HS-27A (cell line): ENCODE measurements at regions not wholly inside any gene's neighbourhood (a gene's known extent, or its start where the extent isn't known, plus 50 kb on each side); places are given as distances from the start of the nearest gene placed in this dataset.

Source experiments
- DNase-seq: peaks from one replicate; pipeline ENCODE4 v3.0.0-alpha.2; 2012; ENCODE audit warnings: low read depth, missing footprints

DNA sequence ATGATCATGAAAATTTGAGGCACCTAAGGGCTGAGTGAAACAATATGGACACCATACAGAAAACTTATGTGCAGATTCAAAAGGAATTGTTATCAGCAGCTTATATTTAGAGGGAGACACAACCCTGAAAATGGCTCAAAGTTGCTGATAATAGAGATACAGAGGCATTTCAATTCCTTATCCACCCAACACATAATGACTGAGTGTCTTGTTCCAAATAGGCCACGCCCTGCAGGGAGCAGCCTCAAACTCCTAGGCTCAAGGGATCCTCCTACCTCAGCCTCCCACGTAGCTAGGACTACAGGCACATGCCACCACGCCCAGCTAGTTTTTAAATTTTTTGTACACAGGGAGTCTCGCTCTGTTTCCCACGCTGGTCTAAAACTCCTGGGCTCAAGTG is 79.0 kb downstream of the LBH start:
- DNase-seq: no peak

DNA sequence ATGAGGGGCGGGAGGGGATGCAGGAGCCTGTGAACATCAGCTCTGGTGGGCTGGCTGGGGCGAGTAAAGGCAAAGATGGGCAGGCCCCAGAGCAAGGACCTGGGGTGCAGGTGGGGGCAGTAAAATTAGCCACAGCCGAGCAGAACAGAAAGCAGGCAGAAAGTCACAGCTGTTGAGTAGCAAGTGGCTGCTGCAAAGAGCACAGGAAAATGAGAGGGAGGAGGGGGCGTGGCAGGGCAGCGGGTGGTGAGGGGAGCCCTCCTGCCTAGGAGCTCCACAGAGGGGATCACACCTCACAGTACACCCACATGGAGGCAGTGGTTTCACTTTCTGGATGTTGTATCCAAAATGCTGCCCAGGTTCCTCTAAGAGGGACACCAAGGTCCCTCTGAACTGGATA is 79.6 kb downstream of the LBH start:
- DNase-seq: no peak

- no peak for DNase-seq
Observed at GRCh38 chr2:30311711-30312110, 80.4 kb downstream of the LBH start.

DNA sequence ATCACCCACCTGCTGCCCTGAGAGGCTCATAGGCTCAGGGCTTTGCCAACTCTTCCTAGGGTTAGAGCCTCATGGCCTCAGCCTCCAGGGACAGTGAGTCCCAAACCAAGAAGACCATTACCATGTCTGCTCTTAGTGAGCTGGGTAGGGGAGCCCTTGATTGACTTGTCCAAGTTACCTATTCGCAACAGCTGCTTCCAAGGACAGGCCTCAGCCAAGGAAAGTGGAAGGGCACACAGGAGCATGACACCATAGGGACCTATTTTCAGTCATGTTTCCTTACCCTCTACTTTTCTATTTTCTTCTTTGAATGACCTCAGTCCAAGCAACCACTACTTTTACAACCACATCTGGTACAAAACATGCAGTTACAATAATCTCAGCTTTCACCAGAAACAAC is 81.6 kb downstream of the LBH start:
- DNase-seq: no peak

- no peak for DNase-seq
Observed at GRCh38 chr2:30314981-30315380, 83.6 kb downstream of the LBH start.

GRCh38 chr2:30315391-30316063 is 84.2 kb downstream of the LBH start:
- no peak for DNase-seq

DNA sequence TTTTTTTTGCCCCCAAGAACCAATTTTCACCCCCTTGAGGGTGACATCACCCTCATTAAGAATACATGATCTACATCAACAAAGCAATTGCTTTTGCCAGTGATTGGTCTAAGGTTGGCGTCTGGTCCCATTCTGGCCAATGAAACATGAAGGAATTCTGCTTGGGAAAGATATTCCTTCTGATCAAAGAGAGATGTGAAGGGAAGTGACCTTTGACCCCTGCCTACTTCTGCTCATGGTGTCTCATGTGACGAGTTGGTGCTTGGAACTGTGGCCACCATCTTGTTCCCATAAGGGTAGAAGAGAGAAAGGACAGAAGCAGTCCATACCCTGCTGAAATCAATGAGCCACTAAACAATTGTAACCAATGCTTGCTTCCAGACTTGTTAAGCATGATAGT is 85.1 kb downstream of the LBH start:
- DNase-seq: no peak

- DNase-seq: no peak
Observed at GRCh38 chr2:30318987-30319782, 87.9 kb downstream of the LBH start.

DNA sequence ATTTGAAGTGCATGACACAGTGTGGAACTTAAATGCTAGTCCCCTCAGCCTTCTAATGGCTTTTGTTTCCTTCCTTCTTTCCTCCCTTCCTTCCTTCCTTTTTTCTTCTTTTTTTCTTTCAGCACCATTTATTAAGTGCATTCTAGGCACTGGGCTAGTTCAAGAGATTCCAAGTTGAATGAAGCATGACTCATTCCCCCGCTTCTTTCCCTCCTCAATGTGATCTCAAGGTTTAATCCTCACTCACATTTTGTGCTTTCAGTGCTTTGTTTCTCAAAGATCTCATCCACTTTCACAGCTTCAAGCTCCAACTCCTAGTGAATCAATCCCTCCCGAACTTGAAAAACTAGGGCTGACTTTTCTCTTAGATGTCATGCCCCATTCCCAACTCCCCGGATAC is 90.1 kb downstream of the LBH start:
- no peak for DNase-seq

- no peak for DNase-seq
Observed at GRCh38 chr2:30323499-30323898, 92.2 kb downstream of the LBH start.

DNA sequence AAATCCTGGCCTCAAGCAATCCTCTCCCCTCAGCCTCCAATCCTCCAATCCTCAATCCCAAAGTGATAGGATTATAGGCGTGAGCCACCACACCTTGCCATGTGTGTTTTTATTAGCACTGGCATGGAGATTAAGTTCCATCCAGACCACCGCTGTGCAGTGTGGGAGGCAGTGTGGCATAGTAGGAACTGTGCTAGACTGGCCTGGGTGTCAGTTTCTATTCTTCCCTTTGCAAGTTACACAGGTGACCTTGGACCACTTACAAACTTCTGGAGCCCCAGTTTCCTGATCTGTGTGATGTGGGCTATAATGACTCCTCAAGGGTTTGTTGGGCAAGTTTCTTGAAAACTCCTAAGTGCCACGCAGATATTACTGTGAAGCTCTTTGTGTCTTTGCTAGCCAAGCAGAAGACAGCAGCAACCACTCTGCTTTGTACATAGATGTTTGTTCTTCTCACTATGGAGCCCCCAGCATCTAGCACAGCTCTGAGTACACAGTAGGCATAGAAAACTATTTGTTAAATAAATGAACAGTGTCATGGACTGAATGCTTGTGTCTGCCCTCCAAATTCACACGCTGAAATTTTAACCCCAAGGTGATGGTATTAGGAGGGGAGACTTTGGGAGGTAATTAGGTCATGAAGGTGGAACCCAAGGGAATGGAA is 93.0 kb downstream of the LBH start:
- DNase-seq: no peak

GRCh38 chr2:30325600-30326328 is 94.4 kb downstream of the LBH start:
- DNase-seq: no peak

- DNase-seq: no peak
Observed at GRCh38 chr2:30326497-30326896, 95.2 kb downstream of the LBH start.

- no peak for DNase-seq
Observed at GRCh38 chr2:30331038-30331437, 99.7 kb downstream of the LBH start.

DNA sequence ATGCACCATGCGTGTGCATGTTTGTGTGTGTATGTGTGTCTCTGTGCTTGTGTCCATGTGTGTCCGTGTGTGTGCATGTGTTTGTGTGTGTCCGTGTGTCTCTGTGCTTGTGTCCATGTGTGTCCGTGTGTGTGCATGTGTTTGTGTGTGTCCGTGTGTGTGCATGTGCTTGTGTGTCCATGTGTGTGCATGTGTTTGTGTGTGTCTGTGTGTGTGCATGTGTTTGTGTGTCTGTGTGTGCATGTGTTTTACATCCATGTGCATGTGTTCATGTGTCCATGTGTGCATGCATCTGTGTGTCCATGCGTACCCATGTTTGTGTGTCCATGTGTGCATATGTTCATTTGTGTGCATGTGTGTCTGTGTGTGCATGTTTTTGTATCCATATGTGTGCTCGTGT is 100.5 kb downstream of the LBH start:
- DNase-seq: no peak

DNA sequence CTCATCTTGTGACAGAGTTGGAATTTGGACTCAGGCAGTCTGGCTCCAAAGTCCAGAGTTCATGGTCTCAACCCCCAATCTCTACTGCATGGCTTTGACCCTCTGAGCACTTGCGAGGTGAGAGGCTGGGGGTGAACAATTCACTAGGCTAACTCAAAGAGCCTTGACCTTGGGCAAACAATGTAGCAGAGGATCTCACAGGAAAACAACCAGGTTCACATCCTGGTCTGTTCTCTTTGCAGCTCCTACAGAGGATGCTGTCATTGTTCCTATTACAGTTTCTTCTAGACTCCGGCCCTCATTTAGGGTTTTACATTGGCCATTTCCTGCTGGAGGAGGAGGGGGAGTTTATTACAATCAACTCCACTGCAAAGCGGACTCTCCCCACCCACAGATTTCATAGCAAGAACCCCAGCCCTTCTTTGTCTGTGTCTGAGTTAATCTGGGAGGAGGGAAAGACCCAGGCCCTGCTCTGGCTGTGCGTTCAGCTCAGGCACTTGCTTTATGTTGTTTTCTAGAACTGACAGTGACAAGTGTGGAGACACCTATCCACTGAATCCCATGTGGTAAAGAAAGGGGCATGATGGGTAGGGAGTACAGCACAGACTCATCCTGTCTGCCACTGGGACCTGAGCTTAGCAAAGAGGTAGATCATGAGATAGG is 101.6 kb downstream of the LBH start:
- DNase-seq: no peak

- no peak for DNase-seq
Observed at GRCh38 chr2:30334762-30335363, 103.5 kb downstream of the LBH start.

GRCh38 chr2:30336084-30336483 is 104.8 kb downstream of the LBH start:
- no peak for DNase-seq

- no peak for DNase-seq
Observed at GRCh38 chr2:30336978-30337841, 105.9 kb downstream of the LBH start.

DNA sequence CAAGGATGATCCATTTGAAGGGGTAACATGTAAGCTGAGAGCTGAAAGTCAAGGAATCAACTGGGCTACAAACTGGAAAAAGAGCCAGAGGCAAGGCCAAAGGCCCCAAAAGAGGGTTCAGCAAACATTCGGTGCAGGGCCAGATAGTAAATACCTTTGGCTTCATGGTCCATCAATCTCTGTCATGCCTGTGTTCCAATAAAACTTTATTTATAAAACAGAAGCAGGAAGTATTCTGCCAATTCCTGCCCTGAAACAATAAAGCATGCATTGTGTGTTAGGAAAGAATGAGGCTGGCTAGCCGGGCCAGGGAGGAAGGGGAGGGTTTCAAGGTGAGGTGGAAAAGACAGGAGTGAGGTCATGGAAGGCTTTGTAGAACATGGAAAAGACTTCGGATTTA is 107.1 kb downstream of the LBH start:
- DNase-seq: no peak

DNA sequence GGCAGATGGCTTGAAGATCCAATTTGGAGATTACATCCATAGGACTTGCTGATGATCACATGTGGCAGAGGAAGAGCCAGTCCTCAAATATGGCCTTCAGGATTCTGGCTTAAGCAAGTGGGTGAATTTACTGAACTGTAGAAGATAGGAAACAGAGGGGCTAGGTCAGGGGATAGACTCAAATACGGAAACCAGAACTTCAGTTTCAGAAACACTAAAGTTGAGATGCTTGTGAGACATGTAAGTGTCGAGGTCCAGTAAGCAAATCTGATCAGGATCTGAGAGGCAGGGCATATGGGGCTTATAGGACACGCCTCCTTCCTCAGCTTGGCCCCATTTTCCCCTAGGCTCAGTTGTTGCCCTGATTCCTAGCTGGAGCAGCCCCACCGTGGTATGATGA is 107.7 kb downstream of the LBH start:
- DNase-seq: no peak
